ENCODE measurements at regions not wholly inside any gene's neighbourhood (a gene's known extent, or its start where the extent isn't known, plus 50 kb on each side); places are given as distances from the start of the nearest gene placed in this dataset.
"Not testable (repeated sequence)": the region's sequence is repeated elsewhere in the genome, so short reads cannot be mapped to it uniquely, and the experiment has no call there.

DNA sequence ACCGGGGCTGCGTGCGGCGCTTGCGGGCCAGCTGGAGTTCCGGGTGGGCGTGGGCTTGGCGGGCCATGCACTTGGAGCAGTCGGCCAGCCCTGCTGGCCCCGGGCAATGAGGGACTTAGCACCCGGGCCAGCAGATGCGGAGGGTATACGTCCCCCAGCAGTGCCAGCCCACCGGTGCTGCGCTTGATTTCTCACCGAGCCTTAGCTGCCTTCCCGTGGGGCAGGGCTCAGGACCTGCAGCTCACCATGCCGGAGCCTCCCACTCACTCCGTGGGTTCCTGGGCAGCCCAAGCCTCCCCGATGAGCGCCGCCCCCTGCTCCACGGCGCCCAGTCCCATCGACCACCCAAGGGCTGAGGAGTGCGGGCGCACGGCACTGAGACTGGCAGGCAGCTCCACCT, 51.4 kb upstream of the INPP4B start:
- H3K27ac ChIP-seq (ENCODE audit: extremely low read length, insufficient read depth, low read length); H3K4me1 ChIP-seq (ENCODE audit: insufficient read depth, low read length); H3K79me2 ChIP-seq (ENCODE audit: insufficient read depth, low read length); H2AFZ ChIP-seq (ENCODE audit: low read length); POLR2A ChIA-PET; FAIRE-seq; DNase-seq (ENCODE audit: low spot score); H3K27me3 ChIP-seq (ENCODE audit: control insufficient read depth in 1 of 2, insufficient read depth in 2 of 2, low read length in 2 of 2); H3K36me3 ChIP-seq (replicated peaks in 1 of 2; ENCODE audit: control insufficient read depth in 1 of 2, insufficient read depth in 2 of 2, low read length in 2 of 2); H3K4me3 ChIP-seq (replicated peaks in 1 of 3; ENCODE audit: insufficient read depth in 1 of 3, low read depth in 2 of 3, low read length in 3 of 3); BruUV-seq (replicated peaks); ATAC-seq; in situ Hi-C loops (cut with HindIII; ENCODE audit: extremely low pct_ligation_motif_present, low pct_unique_long_range_greater_than_20kb); H4K20me1 ChIP-seq (ENCODE audit: insufficient read depth, low read length); H3K4me2 ChIP-seq (ENCODE audit: low read depth, low read length); CTCF ChIA-PET (ENCODE audit: low intra/inter-chr PET ratio, low total read pairs); H3K9ac ChIP-seq (ENCODE audit: insufficient read depth, low read depth, low read length); intact Hi-C loops (cut with micrococcal nuclease; ENCODE audit: unreplicated experiment): not testable (repeated sequence)
- H3K9me3 ChIP-seq (ENCODE audit: low read length): peaks cover 19% of the 10 kb centered on the region
- WGBS (ENCODE audit: low lambda C conversion rate): no CpG with 5 or more reads among the region's 28 CpGs

GRCh38 chr4:142900622-142901021, 54.5 kb upstream of the INPP4B start:
- TF ChIP-seq CREB1 (IDR thresholded peaks at IDR 0.05) (no peak), CREB1 (CRISPR knock-in tag; IDR thresholded peaks at IDR 0.05) (no peak)
- TF ChIP-seq, protein P1, sequence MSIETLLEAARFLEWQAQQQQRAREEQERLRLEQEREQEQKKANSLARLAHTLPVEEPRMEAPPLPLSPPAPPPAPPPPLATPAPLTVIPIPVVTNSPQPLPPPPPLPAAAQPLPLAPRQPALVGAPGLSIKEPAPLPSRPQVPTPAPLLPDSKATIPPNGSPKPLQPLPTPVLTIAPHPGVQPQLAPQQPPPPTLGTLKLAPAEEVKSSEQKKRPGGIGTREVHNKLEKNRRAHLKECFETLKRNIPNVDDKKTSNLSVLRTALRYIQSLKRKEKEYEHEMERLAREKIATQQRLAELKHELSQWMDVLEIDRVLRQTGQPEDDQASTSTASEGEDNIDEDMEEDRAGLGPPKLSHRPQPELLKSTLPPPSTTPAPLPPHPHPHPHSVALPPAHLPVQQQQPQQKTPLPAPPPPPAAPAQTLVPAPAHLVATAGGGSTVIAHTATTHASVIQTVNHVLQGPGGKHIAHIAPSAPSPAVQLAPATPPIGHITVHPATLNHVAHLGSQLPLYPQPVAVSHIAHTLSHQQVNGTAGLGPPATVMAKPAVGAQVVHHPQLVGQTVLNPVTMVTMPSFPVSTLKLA (IDR thresholded peaks at IDR 0.05): peak; percentile 55; the same call in 1 of the 2 replicates
- POLR2A ChIA-PET: no interaction called here
- in situ Hi-C loops (cut with HindIII; ENCODE audit: extremely low pct_ligation_motif_present, low pct_unique_long_range_greater_than_20kb) (no loop called here), intact Hi-C loops (cut with micrococcal nuclease; ENCODE audit: unreplicated experiment) (no loop called here)
- Histone ChIP-seq H3K4me3 (replicated peaks in 1 of 3; ENCODE audit: insufficient read depth in 1 of 3, low read depth in 2 of 3, low read length in 3 of 3) (no peak overlapping the region), H3K4me2 (ENCODE audit: low read depth, low read length) (no peak overlapping the region), H2AFZ (ENCODE audit: low read length) (no peak overlapping the region), H3K9me3 (ENCODE audit: low read length) (no peaks in the 10 kb centered on the region), H3K27ac (ENCODE audit: extremely low read length, insufficient read depth, low read length) (no peak overlapping the region), H3K4me1 (ENCODE audit: insufficient read depth, low read length) (no peaks in the 10 kb centered on the region), H3K79me2 (ENCODE audit: insufficient read depth, low read length) (no peaks in the 10 kb centered on the region), H4K20me1 (ENCODE audit: insufficient read depth, low read length) (no peaks in the 10 kb centered on the region), H3K36me3 (replicated peaks in 1 of 2; ENCODE audit: control insufficient read depth in 1 of 2, insufficient read depth in 2 of 2, low read length in 2 of 2) (no peaks in the 10 kb centered on the region), H3K27me3 (ENCODE audit: control insufficient read depth in 1 of 2, insufficient read depth in 2 of 2, low read length in 2 of 2) (no peaks in the 10 kb centered on the region), H3K9ac (ENCODE audit: insufficient read depth, low read depth, low read length) (no peak overlapping the region)
- CTCF ChIA-PET (ENCODE audit: low intra/inter-chr PET ratio, low total read pairs): no interaction called here
- BruUV-seq (replicated peaks): no TSS peak
- DNase-seq (ENCODE audit: low spot score) (no peak), FAIRE-seq (no peak), ATAC-seq (no peak)
- 100% methylated on average over 1 of the region's 1 CpG for WGBS (ENCODE audit: low lambda C conversion rate)
